ENCODE measurements at regions not wholly inside any gene's neighbourhood (a gene's known extent, or its start where the extent isn't known, plus 50 kb on each side); places are given as distances from the start of the nearest gene placed in this dataset.

- no peaks in the 10 kb centered on the region for H3K36me3 ChIP-seq (ENCODE audit: low read length)
- no peaks in the 10 kb centered on the region for H3K79me2 ChIP-seq (ENCODE audit: insufficient read depth, low read length)
- H3K9me3 ChIP-seq (ENCODE audit: insufficient read depth, low read length) = no peaks in the 10 kb centered on the region
- H3F3A ChIP-seq (ENCODE audit: insufficient read depth) = no peaks in the 10 kb centered on the region
- H2AFZ ChIP-seq (ENCODE audit: low read depth, low read length, severe bottlenecking) = no peak overlapping the region
- H3K9me2 ChIP-seq (replicated peaks; ENCODE audit: insufficient read depth, low read length) = no peaks in the 10 kb centered on the region
- no peak overlapping the region for H3K27ac ChIP-seq (ENCODE audit: low read depth, low read length)
- H3K4me3 ChIP-seq (ENCODE audit: insufficient read depth, low read length, poor library complexity, severe bottlenecking) = no peak overlapping the region
- H3K4me2 ChIP-seq (ENCODE audit: low read depth, low read length, poor library complexity, severe bottlenecking) = no peak overlapping the region
- no peaks in the 10 kb centered on the region for H3K27me3 ChIP-seq (ENCODE audit: low read length)
- TF ChIP-seq EZH2phosphoT487 (conservative IDR thresholded peaks at IDR 0.05; ENCODE audit: low read length) (no peak), CTCF (IDR thresholded peaks at IDR 0.05; ENCODE audit: insufficient read depth, low read length, poor library complexity, severe bottlenecking) (no peak)
- H3K9ac ChIP-seq (ENCODE audit: low read length) = no peak overlapping the region
- H4K20me1 ChIP-seq (ENCODE audit: low read depth, low read length) = no peaks in the 10 kb centered on the region
These were observed 181.4 kb downstream of the GAS1 start for GRCh38 chr9:86765746-86766430.

- Histone ChIP-seq H2AFZ (ENCODE audit: low read depth, low read length, severe bottlenecking) (no peak overlapping the region), H4K20me1 (ENCODE audit: low read depth, low read length) (no peaks in the 10 kb centered on the region), H3F3A (ENCODE audit: insufficient read depth) (no peaks in the 10 kb centered on the region), H3K4me3 (ENCODE audit: insufficient read depth, low read length, poor library complexity, severe bottlenecking) (no peak overlapping the region), H3K27ac (ENCODE audit: low read depth, low read length) (no peak overlapping the region), H3K79me2 (ENCODE audit: insufficient read depth, low read length) (no peaks in the 10 kb centered on the region), H3K27me3 (ENCODE audit: low read length) (no peaks in the 10 kb centered on the region), H3K4me2 (ENCODE audit: low read depth, low read length, poor library complexity, severe bottlenecking) (no peak overlapping the region), H3K9ac (ENCODE audit: low read length) (no peak overlapping the region), H3K36me3 (ENCODE audit: low read length) (no peaks in the 10 kb centered on the region), H3K9me2 (replicated peaks; ENCODE audit: insufficient read depth, low read length) (no peaks in the 10 kb centered on the region), H3K9me3 (ENCODE audit: insufficient read depth, low read length) (no peaks in the 10 kb centered on the region)
- TF ChIP-seq CTCF (IDR thresholded peaks at IDR 0.05; ENCODE audit: insufficient read depth, low read length, poor library complexity, severe bottlenecking) (no peak), EZH2phosphoT487 (conservative IDR thresholded peaks at IDR 0.05; ENCODE audit: low read length) (no peak)
These were observed 182.5 kb downstream of the GAS1 start for GRCh38 chr9:86764671-86765343.

GRCh38 chr9:86764221-86764624 lies 183.1 kb downstream of the GAS1 start:
- Histone ChIP-seq H3K4me3 (ENCODE audit: insufficient read depth, low read length, poor library complexity, severe bottlenecking) (no peak overlapping the region), H3F3A (ENCODE audit: insufficient read depth) (no peaks in the 10 kb centered on the region), H3K79me2 (ENCODE audit: insufficient read depth, low read length) (no peaks in the 10 kb centered on the region)

More at GRCh38 chr9:86764221-86764624, 183.1 kb downstream of the GAS1 start:
- Histone ChIP-seq H4K20me1 (ENCODE audit: low read depth, low read length) (no peaks in the 10 kb centered on the region), H3K27ac (ENCODE audit: low read depth, low read length) (no peak overlapping the region), H3K27me3 (ENCODE audit: low read length) (no peaks in the 10 kb centered on the region), H3K36me3 (ENCODE audit: low read length) (no peaks in the 10 kb centered on the region), H3K4me2 (ENCODE audit: low read depth, low read length, poor library complexity, severe bottlenecking) (no peak overlapping the region), H3K9ac (ENCODE audit: low read length) (no peak overlapping the region), H3K9me2 (replicated peaks; ENCODE audit: insufficient read depth, low read length) (no peaks in the 10 kb centered on the region), H2AFZ (ENCODE audit: low read depth, low read length, severe bottlenecking) (no peak overlapping the region), H3K9me3 (ENCODE audit: insufficient read depth, low read length) (no peaks in the 10 kb centered on the region)
- TF ChIP-seq CTCF (IDR thresholded peaks at IDR 0.05; ENCODE audit: insufficient read depth, low read length, poor library complexity, severe bottlenecking) (no peak), EZH2phosphoT487 (conservative IDR thresholded peaks at IDR 0.05; ENCODE audit: low read length) (no peak)
